GM21529 (cell line): ENCODE measurements at regions not wholly inside any gene's neighbourhood (a gene's known extent, or its start where the extent isn't known, plus 50 kb on each side); places are given as distances from the start of the nearest gene placed in this dataset.
"Not testable (repeated sequence)": the region's sequence is repeated elsewhere in the genome, so short reads cannot be mapped to it uniquely, and the experiment has no call there.

Experiments used
- ATAC-seq: cut with Tn5 transposase; IDR thresholded peaks from one replicate; pipeline ENCODE4 v1.9.1; 2021; ENCODE audit not compliant: unreplicated experiment

GRCh38 chr3:101913168-101913567 is 63.9 kb downstream of the NFKBIZ start:
- ATAC-seq = no peak

GRCh38 chr3:101917761-101918160 is 68.4 kb downstream of the NFKBIZ start:
- not testable (repeated sequence) for ATAC-seq

- not testable (repeated sequence) for ATAC-seq
These were observed 72.9 kb downstream of the NFKBIZ start for GRCh38 chr3:101922151-101922725.

GRCh38 chr3:101924621-101925020 is 75.3 kb downstream of the NFKBIZ start:
- ATAC-seq = not testable (repeated sequence)

- ATAC-seq = not testable (repeated sequence)
These were observed 75.8 kb downstream of the NFKBIZ start for GRCh38 chr3:101925124-101925523.

- no peak for ATAC-seq
These were observed 76.2 kb downstream of the NFKBIZ start for GRCh38 chr3:101925564-101925963.

- no peak for ATAC-seq
These were observed 77.3 kb downstream of the NFKBIZ start for GRCh38 chr3:101926594-101927105.

- ATAC-seq = no peak
These were observed 79.6 kb downstream of the NFKBIZ start for GRCh38 chr3:101928890-101929289.

- no peak for ATAC-seq
These were observed 81.8 kb downstream of the NFKBIZ start for GRCh38 chr3:101931081-101931480.

GRCh38 chr3:101932326-101933068 is 83.2 kb downstream of the NFKBIZ start:
- ATAC-seq = no peak

GRCh38 chr3:101936419-101937356 is 87.4 kb downstream of the NFKBIZ start:
- ATAC-seq = peak; percentile 85

GRCh38 chr3:101938262-101938847 is 89.0 kb downstream of the NFKBIZ start:
- peak; percentile 44 for ATAC-seq

GRCh38 chr3:101939361-101940049 is 90.2 kb downstream of the NFKBIZ start:
- ATAC-seq = no peak

GRCh38 chr3:101940521-101941317 is 91.4 kb downstream of the NFKBIZ start:
- ATAC-seq = no peak

- no peak for ATAC-seq
These were observed 92.2 kb downstream of the NFKBIZ start for GRCh38 chr3:101941318-101942040.

- no peak for ATAC-seq
These were observed 93.0 kb downstream of the NFKBIZ start for GRCh38 chr3:101942356-101942755.

- no peak for ATAC-seq
These were observed 93.7 kb downstream of the NFKBIZ start for GRCh38 chr3:101943029-101943428.

GRCh38 chr3:101944308-101944707 is 95.0 kb downstream of the NFKBIZ start:
- ATAC-seq = no peak

GRCh38 chr3:101945980-101946379 is 96.7 kb downstream of the NFKBIZ start:
- ATAC-seq = no peak
